ENCODE measurements at regions not wholly inside any gene's neighbourhood (a gene's known extent, or its start where the extent isn't known, plus 50 kb on each side); places are given as distances from the start of the nearest gene placed in this dataset.

GRCh38 chr14:29465095-29465494 is 462.6 kb downstream of the PRKD1 start:
- no peak for DNase-seq (ENCODE audit: low read depth in 1 of 2, low spot score in 1 of 2)

GRCh38 chr14:29475641-29476040 is 452.0 kb downstream of the PRKD1 start:
- DNase-seq (ENCODE audit: low read depth in 1 of 2, low spot score in 1 of 2): no peak
- TF ChIP-seq GABPA (IDR thresholded peaks at IDR 0.05; ENCODE audit: low read depth) (no peak), CTCF (IDR thresholded peaks at IDR 0.05; ENCODE audit: insufficient read depth, low read length) (no peak), POLR2AphosphoS5 (IDR thresholded peaks at IDR 0.05; ENCODE audit: low read depth) (no peak), REST (IDR thresholded peaks at IDR 0.05; ENCODE audit: insufficient replicate concordance, low read depth) (no peak), SPI1 (IDR thresholded peaks at IDR 0.05; ENCODE audit: borderline replicate concordance, low read depth) (no peak)

More at GRCh38 chr14:29465095-29465494, 462.6 kb downstream of the PRKD1 start:
- TF ChIP-seq SPI1 (IDR thresholded peaks at IDR 0.05; ENCODE audit: borderline replicate concordance, low read depth): no peak
- TF ChIP-seq POLR2AphosphoS5 (IDR thresholded peaks at IDR 0.05; ENCODE audit: low read depth): no peak
- no peak for TF ChIP-seq CTCF (IDR thresholded peaks at IDR 0.05; ENCODE audit: insufficient read depth, low read length)
- no peak for TF ChIP-seq GABPA (IDR thresholded peaks at IDR 0.05; ENCODE audit: low read depth)
- no peak for TF ChIP-seq REST (IDR thresholded peaks at IDR 0.05; ENCODE audit: insufficient replicate concordance, low read depth)
- Histone ChIP-seq H3K27ac (replicated peaks) (no peak overlapping the region), H3K27me3 (ENCODE audit: insufficient read depth, poor library complexity, severe bottlenecking) (no peaks in the 10 kb centered on the region), H3K4me3 (replicated peaks; ENCODE audit: insufficient read depth, low read length) (no peak overlapping the region)

GRCh38 chr14:29486132-29486531 is 441.5 kb downstream of the PRKD1 start:
- Histone ChIP-seq H3K27ac (replicated peaks) (no peak overlapping the region), H3K4me3 (replicated peaks; ENCODE audit: insufficient read depth, low read length) (no peak overlapping the region), H3K27me3 (ENCODE audit: insufficient read depth, poor library complexity, severe bottlenecking) (no peaks in the 10 kb centered on the region)
- TF ChIP-seq POLR2AphosphoS5 (IDR thresholded peaks at IDR 0.05; ENCODE audit: low read depth): no peak
- TF ChIP-seq GABPA (IDR thresholded peaks at IDR 0.05; ENCODE audit: low read depth): no peak
- no peak for TF ChIP-seq REST (IDR thresholded peaks at IDR 0.05; ENCODE audit: insufficient replicate concordance, low read depth)
- no peak for TF ChIP-seq CTCF (IDR thresholded peaks at IDR 0.05; ENCODE audit: insufficient read depth, low read length)
- no peak for TF ChIP-seq SPI1 (IDR thresholded peaks at IDR 0.05; ENCODE audit: borderline replicate concordance, low read depth)
- DNase-seq (ENCODE audit: low read depth in 1 of 2, low spot score in 1 of 2): no peak

More at GRCh38 chr14:29475641-29476040, 452.0 kb downstream of the PRKD1 start:
- Histone ChIP-seq H3K27ac (replicated peaks) (no peak overlapping the region), H3K27me3 (ENCODE audit: insufficient read depth, poor library complexity, severe bottlenecking) (no peaks in the 10 kb centered on the region), H3K4me3 (replicated peaks; ENCODE audit: insufficient read depth, low read length) (no peak overlapping the region)
